Neural cell (in vitro differentiated cells): ENCODE measurements at regions not wholly inside any gene's neighbourhood (a gene's known extent, or its start where the extent isn't known, plus 50 kb on each side); places are given as distances from the start of the nearest gene placed in this dataset.

ENCODE experiments used
- H2AFZ ChIP-seq: fragments of 200-600, 300-800 bp; sonication (generic), shearing (Covaris generic); 2 replicates; pipeline ENCODE4 v1.6.0; 2014; ENCODE audit warnings: low read depth, mild to moderate bottlenecking, antibody characterized with exemption, low read length, moderate library complexity
- H3F3A ChIP-seq: fragments of 200-600 bp; shearing (Covaris generic); 2 replicates; pipeline ENCODE4 v1.6.1; 2016; ENCODE audit warnings: mild to moderate bottlenecking, moderate library complexity, mixed read lengths, antibody characterized with exemption, low read length; ENCODE audit not compliant: insufficient read depth, poor library complexity, severe bottlenecking
- H3K27ac ChIP-seq: fragments of 200-600, 300-800 bp; sonication (generic), shearing (Covaris generic); 2 replicates; pipeline ENCODE4 v1.5.1; 2014; ENCODE audit warnings: mild to moderate bottlenecking, low read length, moderate library complexity
- H3K27me3 ChIP-seq: fragments of 300-800, 200-600 bp; sonication (generic), shearing (Covaris generic); 2 replicates; pipeline ENCODE4 v1.6.0; 2014; ENCODE audit warnings: mild to moderate bottlenecking, low read depth, low read length, moderate library complexity; ENCODE audit not compliant: insufficient read depth
- H3K36me3 ChIP-seq: fragments of 300-800, 200-600 bp; sonication (generic), shearing (Covaris generic); 2 replicates; pipeline ENCODE4 v1.5.1; 2014; ENCODE audit warnings: mild to moderate bottlenecking, antibody characterized with exemption, low read length, moderate library complexity; ENCODE audit not compliant: insufficient read depth
- H3K4me2 ChIP-seq: fragments of 300-800, 200-600 bp; sonication (generic), shearing (Covaris generic); 2 replicates; pipeline ENCODE4 v1.6.0; 2014; ENCODE audit warnings: mild to moderate bottlenecking, low read length
- H3K4me3 ChIP-seq: fragments of 300-800, 200-600 bp; sonication (generic), shearing (Covaris generic); 2 replicates; pipeline ENCODE4 v1.5.1; 2014; ENCODE audit warnings: mild to moderate bottlenecking, low read length, moderate library complexity
- H3K79me2 ChIP-seq: fragments of 200-600 bp; shearing (Covaris generic); replicated peaks from 2 replicates; pipeline ENCODE4 v1.6.0; 2014; ENCODE audit warnings: mild to moderate bottlenecking, low read length, moderate library complexity; ENCODE audit not compliant: insufficient read depth
- H3K9ac ChIP-seq: fragments of 300-800, 200-600 bp; sonication (generic), shearing (Covaris generic); 2 replicates; pipeline ENCODE4 v1.6.1; 2016; ENCODE audit warnings: mild to moderate bottlenecking, low read length, mixed read lengths
- H3K9me2 ChIP-seq: fragments of 200-600 bp; shearing (Covaris generic); 2 replicates; pipeline ENCODE4 v1.6.1; 2016; ENCODE audit warnings: mild to moderate bottlenecking, low read length, mixed read lengths; ENCODE audit not compliant: insufficient read depth
- H3K9me3 ChIP-seq: fragments of 200-600, 300-800 bp; sonication (generic), shearing (Covaris generic); 2 replicates; pipeline ENCODE4 v1.6.1; 2016; ENCODE audit warnings: mild to moderate bottlenecking, mixed run types, low read length, moderate library complexity, mixed read lengths
- H4K20me1 ChIP-seq: fragments of 200-600 bp; shearing (Covaris generic); 2 replicates; pipeline ENCODE4 v1.6.1; 2016; ENCODE audit warnings: mild to moderate bottlenecking, mixed run types; ENCODE audit not compliant: insufficient read depth
- CTCF ChIP-seq: fragments of 450-650 bp; IDR thresholded peaks from 2 replicates; pipeline ENCODE4 v1.5.1; 2014; ENCODE audit warnings: antibody characterized with exemption, mild to moderate bottlenecking, moderate library complexity; ENCODE audit not compliant: poor library complexity, severe bottlenecking
- EP300 ChIP-seq: fragments of 450-650 bp; conservative IDR thresholded peaks from 2 replicates; pipeline ENCODE4 v1.6.1; 2014; ENCODE audit warnings: antibody characterized with exemption, mild to moderate bottlenecking, moderate library complexity; ENCODE audit not compliant: poor library complexity, severe bottlenecking
- EZH2 ChIP-seq: fragments of 200-600, 300-800 bp; shearing (Covaris generic), sonication (generic); IDR thresholded peaks from 2 replicates; pipeline ENCODE4 v1.6.1; 2014; ENCODE audit warnings: antibody characterized with exemption, low read length, borderline replicate concordance, mild to moderate bottlenecking; ENCODE audit not compliant: insufficient read depth, poor library complexity, severe bottlenecking
- MXI1 ChIP-seq: fragments of 450-650 bp; conservative IDR thresholded peaks from 2 replicates; pipeline ENCODE4 v1.6.1; 2014; ENCODE audit warnings: antibody characterized with exemption, mild to moderate bottlenecking; ENCODE audit not compliant: poor library complexity, severe bottlenecking
- POLR2AphosphoS5 ChIP-seq: IDR thresholded peaks from 2 replicates; pipeline ENCODE4 v1.6.1; 2012
- RAD21 ChIP-seq: fragments of 450-650 bp; conservative IDR thresholded peaks from 2 replicates; pipeline ENCODE4 v1.6.1; 2014; ENCODE audit warnings: antibody characterized with exemption, mild to moderate bottlenecking, moderate library complexity
- REST ChIP-seq: IDR thresholded peaks from 2 replicates; pipeline ENCODE4 v1.6.1; 2012; ENCODE audit warnings: borderline replicate concordance
- SMC3 ChIP-seq: fragments of 450-650 bp; conservative IDR thresholded peaks from 2 replicates; pipeline ENCODE4 v1.6.1; 2014; ENCODE audit warnings: antibody characterized with exemption, mild to moderate bottlenecking, moderate library complexity; ENCODE audit not compliant: poor library complexity
- TAF1 ChIP-seq: IDR thresholded peaks from 2 replicates; pipeline ENCODE4 v1.6.1; 2012; ENCODE audit warnings: low read depth

- Histone ChIP-seq H3K27ac (no peak overlapping the region), H3K36me3 (no peaks in the 10 kb centered on the region), H3F3A (peaks cover 3% of the 10 kb centered on the region), H3K79me2 (no peaks in the 10 kb centered on the region), H2AFZ (no peak overlapping the region), H3K4me2 (no peak overlapping the region), H3K9me3 (no peaks in the 10 kb centered on the region), H4K20me1 (no peaks in the 10 kb centered on the region), H3K9me2 (no peaks in the 10 kb centered on the region), H3K4me3 (no peak overlapping the region), H3K9ac (no peak overlapping the region), H3K27me3 (no peaks in the 10 kb centered on the region)
- TF ChIP-seq REST, result no peak
- no peak for TF ChIP-seq MXI1
- no peak for TF ChIP-seq EP300
- no peak for TF ChIP-seq EZH2
- TF ChIP-seq POLR2AphosphoS5, result no peak
- no peak for TF ChIP-seq RAD21
- TF ChIP-seq SMC3, result no peak
- no peak for TF ChIP-seq TAF1
- no peak for TF ChIP-seq CTCF
Measured at GRCh38 chr7:157488966-157489365, 152.2 kb downstream of the DNAJB6 start.
